HCT116 (cell line): ENCODE measurements at regions not wholly inside any gene's neighbourhood (a gene's known extent, or its start where the extent isn't known, plus 50 kb on each side); places are given as distances from the start of the nearest gene placed in this dataset.

ENCODE experiments used
- ATAC-seq: fragments of 200-7000 bp; cut with Tn5 transposase; 2 replicates; pipeline ENCODE4 v1.9.1; 2020; ENCODE audit warnings: mild to moderate bottlenecking, moderate library complexity
- BruUV-seq: library from RNA; stranded (reverse); fragments of 400-500 nt; replicated peaks from 2 replicates; lab custom pipeline; 2021; lab: Mats Ljungman, UMichigan
- CTCF ChIA-PET: fragments of 300-600 bp; sonication (Branson Sonifier 250); formaldehyde crosslinking; loops from one replicate; lab custom pipeline; 2021; ENCODE audit warnings: antibody characterized with exemption; lab: Charles Lee
- POLR2A ChIA-PET: fragments of 300-600, 350-600 bp; sonication (Branson Sonifier 250); formaldehyde crosslinking; loops from one replicate; lab custom pipeline; 2021; ENCODE audit warnings: antibody characterized with exemption; lab: Charles Lee
- RAD21 ChIA-PET, 2 experiments: fragments of 300-600 bp; sonication (Branson Sonifier 250); formaldehyde crosslinking; loops; one replicate each; lab custom pipeline; 2023; ENCODE audit warnings: low total read pairs in 2 of 2; ENCODE audit not compliant: uncharacterized antibody in 2 of 2, unreplicated experiment in 2 of 2, low non-redundant PET in 1 of 2; lab: Charles Lee
- DNase-seq: peaks from one replicate; pipeline ENCODE4 v3.0.0-alpha.2; 2010; ENCODE audit warnings: low read depth, low spot score
- H2AFZ ChIP-seq: fragments of 200-600 bp; shearing (Covaris generic), sonication (generic); 2 replicates; pipeline ENCODE4 v1.6.1; 2017; ENCODE audit warnings: low read depth, mixed run types, mixed read lengths, antibody characterized with exemption, low read length; ENCODE audit not compliant: poor library complexity, severe bottlenecking
- H3K27ac ChIP-seq: 2 replicates; pipeline ENCODE4 v1.5.1; 2012; ENCODE audit warnings: low read depth, low read length
- H3K27me3 ChIP-seq: fragments of 200-600 bp; sonication (generic); 2 replicates; pipeline ENCODE4 v1.6.1; 2016; ENCODE audit warnings: mixed run types, low read length, mixed read lengths; ENCODE audit not compliant: insufficient read depth
- H3K36me3 ChIP-seq, 2 experiments: fragments of 200-500 bp in 1 of 2; fragments of 200-600 bp in 1 of 2; sonication (Bioruptor generic) in 1 of 2; sonication (generic) in 1 of 2; 2 replicates each; pipeline versions ENCODE4 v1.5.1 to v1.6.1; 2014 to 2016; ENCODE audit warnings: low read length in 2 of 2, inconsistent platforms in 1 of 2, mixed read lengths in 1 of 2, mixed run types in 1 of 2; ENCODE audit not compliant: insufficient read depth in 2 of 2, control insufficient read depth in 1 of 2
- H3K4me1 ChIP-seq, 2 experiments: fragments of 200-600 bp in 1 of 2; sonication (generic) in 1 of 2; 2 replicates each; pipeline versions ENCODE4 v1.5.1 to v1.6.1; 2012 to 2017; ENCODE audit warnings: low read length in 2 of 2, inconsistent platforms in 1 of 2, mild to moderate bottlenecking in 1 of 2, mixed read lengths in 1 of 2, mixed run types in 1 of 2, moderate library complexity in 1 of 2; ENCODE audit not compliant: insufficient read depth in 2 of 2, control insufficient read depth in 1 of 2
- H3K4me2 ChIP-seq: fragments of 200-600 bp; sonication (generic); 2 replicates; pipeline ENCODE4 v1.6.1; 2017; ENCODE audit warnings: mixed run types, low read length, mixed read lengths
- H3K4me3 ChIP-seq, 2 experiments: fragments of 200-600 bp in 1 of 2; sonication (generic) in 1 of 2; replicated peaks in 1 of 2; 2 replicates each; pipeline ENCODE4 v1.5.1; 2011 to 2016; ENCODE audit warnings: low read length in 2 of 2, control low read depth in 1 of 2, low read depth in 1 of 2, mild to moderate bottlenecking in 1 of 2, mixed read lengths in 1 of 2, mixed run types in 1 of 2
- H3K79me2 ChIP-seq: fragments of 200-600 bp; sonication (generic); 2 replicates; pipeline ENCODE4 v1.6.1; 2017; ENCODE audit warnings: mild to moderate bottlenecking, mixed run types, low read length, moderate library complexity, mixed read lengths; ENCODE audit not compliant: insufficient read depth
- H3K9ac ChIP-seq: fragments of 200-600 bp; sonication (generic); 2 replicates; pipeline ENCODE4 v1.6.1; 2016; ENCODE audit warnings: low read length, mixed read lengths
- H3K9me2 ChIP-seq: fragments of 200-600 bp; sonication (generic), shearing (Covaris generic); 2 replicates; pipeline ENCODE4 v1.6.1; 2017; ENCODE audit warnings: mixed run types, mild to moderate bottlenecking, moderate library complexity; ENCODE audit not compliant: insufficient read depth
- H3K9me3 ChIP-seq, 2 experiments: fragments of 200-500 bp in 1 of 2; fragments of 200-600 bp in 1 of 2; sonication (Bioruptor generic) in 1 of 2; sonication (generic) in 1 of 2; 2 replicates each; pipeline ENCODE4 v1.6.1; 2014 to 2017; ENCODE audit warnings: low read length in 2 of 2, mixed read lengths in 2 of 2, inconsistent platforms in 1 of 2, low read depth in 1 of 2, mild to moderate bottlenecking in 1 of 2, mixed run types in 1 of 2, moderate library complexity in 1 of 2; ENCODE audit not compliant: control insufficient read depth in 1 of 2, insufficient read depth in 1 of 2
- H4K20me1 ChIP-seq: fragments of 200-600 bp; sonication (generic), shearing (Covaris generic); 2 replicates; pipeline ENCODE4 v1.6.1; 2017; ENCODE audit warnings: mixed run types, mild to moderate bottlenecking, moderate library complexity; ENCODE audit not compliant: insufficient read depth
- EGR1 ChIP-seq: IDR thresholded peaks from 2 replicates; pipeline ENCODE4 v1.6.1; 2012; ENCODE audit warnings: low read depth
- EZH2 ChIP-seq: fragments of 200-600 bp; sonication (generic); IDR thresholded peaks from 2 replicates; pipeline ENCODE4 v1.6.1; 2017; ENCODE audit warnings: antibody characterized with exemption, mixed run types
- EZH2phosphoT487 ChIP-seq: fragments of 200-600 bp; IDR thresholded peaks from 2 replicates; pipeline ENCODE4 v1.6.1; 2018; ENCODE audit warnings: antibody characterized with exemption, borderline replicate concordance
- POLR2A ChIP-seq: IDR thresholded peaks from 2 replicates; pipeline ENCODE4 v1.7.0; 2011; ENCODE audit warnings: borderline replicate concordance; ENCODE audit not compliant: insufficient read depth, insufficient read length; ENCODE audit errors: extremely low read depth
- SIN3A ChIP-seq: IDR thresholded peaks from 2 replicates; pipeline ENCODE4 v1.6.1; 2012; ENCODE audit warnings: low read depth
- SP1 ChIP-seq: IDR thresholded peaks from 2 replicates; pipeline ENCODE4 v1.6.1; 2012; ENCODE audit warnings: low read depth
- SRF ChIP-seq: IDR thresholded peaks from 2 replicates; pipeline ENCODE4 v1.6.1; 2012; ENCODE audit warnings: low read depth
- ZFX ChIP-seq: fragments of 450-650 bp; IDR thresholded peaks from 2 replicates; pipeline ENCODE4 v1.6.1; 2017
- intact Hi-C: fragments of 100-400 bp; cut with micrococcal nuclease; formaldehyde crosslinking; loops from 2 replicates; pipeline ENCODE4 v1.10.0; 2022
- TF ChIP-seq, protein P1 (sequence below): IDR thresholded peaks from 2 replicates; pipeline ENCODE4 v1.6.1; 2011; ENCODE audit warnings: mild to moderate bottlenecking, low read length, moderate library complexity; ENCODE audit not compliant: insufficient replicate concordance; ENCODE audit errors: extremely low read depth
- TF ChIP-seq, protein P2 (sequence below): IDR thresholded peaks from 2 replicates; pipeline ENCODE4 v1.6.1; 2012; ENCODE audit warnings: low read depth
- TF ChIP-seq, protein P3 (sequence below): IDR thresholded peaks from 2 replicates; pipeline ENCODE4 v1.6.1; 2012
- TF ChIP-seq, protein P4 (sequence below), 3 experiments: fragments of 200-600 bp in 1 of 3; sonication (generic) in 1 of 3; IDR thresholded peaks in 2 of 3; conservative IDR thresholded peaks in 1 of 3; 2 replicates each; pipeline ENCODE4 v1.5.1; 2012 to 2017; ENCODE audit warnings: low read depth in 2 of 3, low read length in 2 of 3, antibody characterized with exemption in 1 of 3, borderline replicate concordance in 1 of 3, control low read depth in 1 of 3, mild to moderate bottlenecking in 1 of 3, mixed read lengths in 1 of 3, mixed run types in 1 of 3, moderate library complexity in 1 of 3; ENCODE audit not compliant: insufficient read depth in 1 of 3

DNA sequence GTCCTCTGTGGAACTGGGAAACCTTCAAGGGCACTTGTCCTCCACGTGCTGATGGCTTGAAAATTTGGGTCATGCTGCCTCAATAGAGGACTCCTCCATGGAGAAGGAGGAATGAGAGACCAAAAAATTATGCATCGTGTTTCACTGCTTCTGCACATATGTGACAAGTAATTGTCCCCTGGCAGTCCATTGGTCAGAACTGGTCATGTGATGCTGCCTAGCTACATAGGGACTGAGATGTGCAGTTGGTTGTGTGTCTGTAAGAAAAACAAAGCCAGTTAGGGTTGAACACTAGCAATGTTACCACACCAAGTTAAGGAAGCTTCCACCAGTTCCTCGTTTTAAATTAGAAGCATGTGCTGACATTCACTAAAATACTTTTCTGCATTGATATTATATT, 201.9 kb upstream of the ANKH start:
- TF ChIP-seq SIN3A (no peak), EGR1 (no peak), EZH2phosphoT487 (no peak), SP1 (no peak), SRF (no peak), ZFX (no peak), POLR2A (no peak), EZH2 (no peak)
- TF ChIP-seq, protein P1, sequence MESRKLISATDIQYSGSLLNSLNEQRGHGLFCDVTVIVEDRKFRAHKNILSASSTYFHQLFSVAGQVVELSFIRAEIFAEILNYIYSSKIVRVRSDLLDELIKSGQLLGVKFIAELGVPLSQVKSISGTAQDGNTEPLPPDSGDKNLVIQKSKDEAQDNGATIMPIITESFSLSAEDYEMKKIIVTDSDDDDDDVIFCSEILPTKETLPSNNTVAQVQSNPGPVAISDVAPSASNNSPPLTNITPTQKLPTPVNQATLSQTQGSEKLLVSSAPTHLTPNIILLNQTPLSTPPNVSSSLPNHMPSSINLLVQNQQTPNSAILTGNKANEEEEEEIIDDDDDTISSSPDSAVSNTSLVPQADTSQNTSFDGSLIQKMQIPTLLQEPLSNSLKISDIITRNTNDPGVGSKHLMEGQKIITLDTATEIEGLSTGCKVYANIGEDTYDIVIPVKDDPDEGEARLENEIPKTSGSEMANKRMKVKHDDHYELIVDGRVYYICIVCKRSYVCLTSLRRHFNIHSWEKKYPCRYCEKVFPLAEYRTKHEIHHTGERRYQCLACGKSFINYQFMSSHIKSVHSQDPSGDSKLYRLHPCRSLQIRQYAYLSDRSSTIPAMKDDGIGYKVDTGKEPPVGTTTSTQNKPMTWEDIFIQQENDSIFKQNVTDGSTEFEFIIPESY = no peak
- TF ChIP-seq, protein P2, sequence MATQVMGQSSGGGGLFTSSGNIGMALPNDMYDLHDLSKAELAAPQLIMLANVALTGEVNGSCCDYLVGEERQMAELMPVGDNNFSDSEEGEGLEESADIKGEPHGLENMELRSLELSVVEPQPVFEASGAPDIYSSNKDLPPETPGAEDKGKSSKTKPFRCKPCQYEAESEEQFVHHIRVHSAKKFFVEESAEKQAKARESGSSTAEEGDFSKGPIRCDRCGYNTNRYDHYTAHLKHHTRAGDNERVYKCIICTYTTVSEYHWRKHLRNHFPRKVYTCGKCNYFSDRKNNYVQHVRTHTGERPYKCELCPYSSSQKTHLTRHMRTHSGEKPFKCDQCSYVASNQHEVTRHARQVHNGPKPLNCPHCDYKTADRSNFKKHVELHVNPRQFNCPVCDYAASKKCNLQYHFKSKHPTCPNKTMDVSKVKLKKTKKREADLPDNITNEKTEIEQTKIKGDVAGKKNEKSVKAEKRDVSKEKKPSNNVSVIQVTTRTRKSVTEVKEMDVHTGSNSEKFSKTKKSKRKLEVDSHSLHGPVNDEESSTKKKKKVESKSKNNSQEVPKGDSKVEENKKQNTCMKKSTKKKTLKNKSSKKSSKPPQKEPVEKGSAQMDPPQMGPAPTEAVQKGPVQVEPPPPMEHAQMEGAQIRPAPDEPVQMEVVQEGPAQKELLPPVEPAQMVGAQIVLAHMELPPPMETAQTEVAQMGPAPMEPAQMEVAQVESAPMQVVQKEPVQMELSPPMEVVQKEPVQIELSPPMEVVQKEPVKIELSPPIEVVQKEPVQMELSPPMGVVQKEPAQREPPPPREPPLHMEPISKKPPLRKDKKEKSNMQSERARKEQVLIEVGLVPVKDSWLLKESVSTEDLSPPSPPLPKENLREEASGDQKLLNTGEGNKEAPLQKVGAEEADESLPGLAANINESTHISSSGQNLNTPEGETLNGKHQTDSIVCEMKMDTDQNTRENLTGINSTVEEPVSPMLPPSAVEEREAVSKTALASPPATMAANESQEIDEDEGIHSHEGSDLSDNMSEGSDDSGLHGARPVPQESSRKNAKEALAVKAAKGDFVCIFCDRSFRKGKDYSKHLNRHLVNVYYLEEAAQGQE = no peak
- TF ChIP-seq, protein P3, sequence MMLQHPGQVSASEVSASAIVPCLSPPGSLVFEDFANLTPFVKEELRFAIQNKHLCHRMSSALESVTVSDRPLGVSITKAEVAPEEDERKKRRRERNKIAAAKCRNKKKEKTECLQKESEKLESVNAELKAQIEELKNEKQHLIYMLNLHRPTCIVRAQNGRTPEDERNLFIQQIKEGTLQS = no peak
- TF ChIP-seq, protein P4, sequence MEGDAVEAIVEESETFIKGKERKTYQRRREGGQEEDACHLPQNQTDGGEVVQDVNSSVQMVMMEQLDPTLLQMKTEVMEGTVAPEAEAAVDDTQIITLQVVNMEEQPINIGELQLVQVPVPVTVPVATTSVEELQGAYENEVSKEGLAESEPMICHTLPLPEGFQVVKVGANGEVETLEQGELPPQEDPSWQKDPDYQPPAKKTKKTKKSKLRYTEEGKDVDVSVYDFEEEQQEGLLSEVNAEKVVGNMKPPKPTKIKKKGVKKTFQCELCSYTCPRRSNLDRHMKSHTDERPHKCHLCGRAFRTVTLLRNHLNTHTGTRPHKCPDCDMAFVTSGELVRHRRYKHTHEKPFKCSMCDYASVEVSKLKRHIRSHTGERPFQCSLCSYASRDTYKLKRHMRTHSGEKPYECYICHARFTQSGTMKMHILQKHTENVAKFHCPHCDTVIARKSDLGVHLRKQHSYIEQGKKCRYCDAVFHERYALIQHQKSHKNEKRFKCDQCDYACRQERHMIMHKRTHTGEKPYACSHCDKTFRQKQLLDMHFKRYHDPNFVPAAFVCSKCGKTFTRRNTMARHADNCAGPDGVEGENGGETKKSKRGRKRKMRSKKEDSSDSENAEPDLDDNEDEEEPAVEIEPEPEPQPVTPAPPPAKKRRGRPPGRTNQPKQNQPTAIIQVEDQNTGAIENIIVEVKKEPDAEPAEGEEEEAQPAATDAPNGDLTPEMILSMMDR (IDR thresholded peaks at IDR 0.05 in 2 of 3, conservative IDR thresholded peaks at IDR 0.05 in 1 of 3; ENCODE audit: borderline replicate concordance in 1 of 3, insufficient read depth in 1 of 3, low read depth in 2 of 3, low read length in 2 of 3) = no peak
- no TSS peak for BruUV-seq
- no peaks in the 10 kb centered on the region for H3K9me2 ChIP-seq

More for the DNA sequence above, 201.9 kb upstream of the ANKH start:
- Histone ChIP-seq H3K4me1 (no peaks in the 10 kb centered on the region), H3K9me3 (no peaks in the 10 kb centered on the region), H3K79me2 (no peaks in the 10 kb centered on the region), H3K4me2 (no peak overlapping the region), H2AFZ (no peak overlapping the region), H3K4me3 (no peak overlapping the region), H3K27ac (no peak overlapping the region), H3K36me3 (no peaks in the 10 kb centered on the region), H3K9ac (no peak overlapping the region), H4K20me1 (no peaks in the 10 kb centered on the region), H3K27me3 (no peaks in the 10 kb centered on the region)
- POLR2A ChIA-PET = no interaction called here
- CTCF ChIA-PET = no interaction called here
- DNase-seq (no peak), ATAC-seq (no peak)
- RAD21 ChIA-PET = no interaction called here
- intact Hi-C loops = no loop called here
